WTC11 (cell line): ENCODE measurements at regions not wholly inside any gene's neighbourhood (a gene's known extent, or its start where the extent isn't known, plus 50 kb on each side); places are given as distances from the start of the nearest gene placed in this dataset.

Experiments used
- ATAC-seq: fragments of 200-7000 bp; cut with Tn5 transposase; 2 replicates; pipeline ENCODE4 v1.10.0; 2021; ENCODE audit warnings: mild to moderate bottlenecking, moderate library complexity
- CTCF ChIA-PET: fragments of 300-600 bp; sonication (Branson Sonifier 250); formaldehyde crosslinking; loops from one replicate; lab custom pipeline; 2021; ENCODE audit warnings: antibody characterized with exemption; lab: Charles Lee
- POLR2A ChIA-PET: fragments of 350-600 bp; sonication (Branson Sonifier 250); formaldehyde crosslinking; loops from one replicate; lab custom pipeline; 2021; ENCODE audit warnings: antibody characterized with exemption; lab: Charles Lee
- DNase-seq: peaks from one replicate; pipeline ENCODE4 v3.0.0; 2021; ENCODE audit warnings: low spot score
- H3K27ac Mint-ChIP-seq: 2 replicates; pipeline ENCODE4 v1.8.0; 2021; ENCODE audit warnings: mixed read lengths
- H3K27me3 Mint-ChIP-seq: 2 replicates; pipeline ENCODE4 v1.8.0; 2021; ENCODE audit warnings: low read depth, mild to moderate bottlenecking, moderate library complexity, mixed read lengths
- H3K36me3 Mint-ChIP-seq: 2 replicates; pipeline ENCODE4 v1.8.0; 2021; ENCODE audit warnings: mixed read lengths
- H3K4me1 Mint-ChIP-seq: 2 replicates; pipeline ENCODE4 v1.8.0; 2022; ENCODE audit warnings: mixed read lengths
- H3K4me3 Mint-ChIP-seq: 2 replicates; pipeline ENCODE4 v1.8.0; 2021; ENCODE audit warnings: mild to moderate bottlenecking, moderate library complexity, mixed read lengths
- H3K9me3 Mint-ChIP-seq: 2 replicates; pipeline ENCODE4 v1.8.0; 2021; ENCODE audit warnings: mixed read lengths
- ELF4 ChIP-seq: sonication (generic); formaldehyde crosslinking; IDR thresholded peaks from 2 replicates; pipeline ENCODE4 v1.8.1; 2022; ENCODE audit warnings: low read depth, mild to moderate bottlenecking, moderate library complexity, missing genetic modification reagents
- FOXP1 ChIP-seq: sonication (generic); formaldehyde crosslinking; IDR thresholded peaks from 2 replicates; pipeline ENCODE4 v1.8.0; 2022; ENCODE audit warnings: missing genetic modification reagents, mild to moderate bottlenecking, moderate library complexity, borderline replicate concordance
- GABPB1 ChIP-seq: sonication (generic); formaldehyde crosslinking; IDR thresholded peaks from 2 replicates; pipeline ENCODE4 v1.8.1; 2023; ENCODE audit warnings: mild to moderate bottlenecking, missing genetic modification reagents
- GTF2I ChIP-seq: fragments of 250-450 bp; sonication (Bioruptor Pico); conservative IDR thresholded peaks from 2 replicates; pipeline ENCODE4 v1.4.0; 2021; ENCODE audit warnings: mild to moderate bottlenecking
- MYBL2 ChIP-seq: sonication (generic); formaldehyde crosslinking; IDR thresholded peaks from 2 replicates; pipeline ENCODE4 v1.8.1; 2023; ENCODE audit warnings: mild to moderate bottlenecking, moderate library complexity, missing genetic modification reagents
- TCF7 ChIP-seq: sonication (generic); formaldehyde crosslinking; IDR thresholded peaks from 2 replicates; pipeline ENCODE4 v1.8.0; 2022; ENCODE audit warnings: mild to moderate bottlenecking, low read depth, missing genetic modification reagents, moderate library complexity
- TF ChIP-seq, protein P1 (sequence below): sonication (generic); formaldehyde crosslinking; IDR thresholded peaks from 2 replicates; pipeline ENCODE4 v1.8.0; 2023; ENCODE audit warnings: missing genetic modification reagents
- TF ChIP-seq, protein P2 (sequence below): fragments of 250-450 bp; sonication (Bioruptor Pico); IDR thresholded peaks from 2 replicates; pipeline ENCODE4 v1.8.0; 2021; ENCODE audit warnings: mild to moderate bottlenecking
- TF ChIP-seq, protein P3 (sequence below): fragments of 250-450 bp; sonication (Bioruptor Pico); IDR thresholded peaks from 2 replicates; pipeline ENCODE4 v1.9.0; 2021; ENCODE audit warnings: mild to moderate bottlenecking, borderline replicate concordance
- TF ChIP-seq, protein P4 (sequence below): sonication (generic); formaldehyde crosslinking; IDR thresholded peaks from 2 replicates; pipeline ENCODE4 v1.8.1; 2023; ENCODE audit warnings: mild to moderate bottlenecking, missing genetic modification reagents
- TF ChIP-seq, protein P5 (sequence below): sonication (generic); formaldehyde crosslinking; IDR thresholded peaks from 2 replicates; pipeline ENCODE4 v1.8.0; 2022; ENCODE audit warnings: missing genetic modification reagents
- TF ChIP-seq, protein P6 (sequence below): sonication (generic); formaldehyde crosslinking; conservative IDR thresholded peaks from 2 replicates; pipeline ENCODE4 v1.8.1; 2023; ENCODE audit warnings: mild to moderate bottlenecking, low read depth, missing genetic modification reagents, moderate library complexity
- TF ChIP-seq, protein P7 (sequence below): sonication (generic); formaldehyde crosslinking; IDR thresholded peaks from 2 replicates; pipeline ENCODE4 v1.8.0; 2022; ENCODE audit warnings: mild to moderate bottlenecking, missing genetic modification reagents
- TF ChIP-seq, protein P8 (sequence below): sonication (generic); formaldehyde crosslinking; IDR thresholded peaks from 2 replicates; pipeline ENCODE4 v1.8.1; 2023; ENCODE audit warnings: mild to moderate bottlenecking, missing genetic modification reagents, moderate library complexity

DNA sequence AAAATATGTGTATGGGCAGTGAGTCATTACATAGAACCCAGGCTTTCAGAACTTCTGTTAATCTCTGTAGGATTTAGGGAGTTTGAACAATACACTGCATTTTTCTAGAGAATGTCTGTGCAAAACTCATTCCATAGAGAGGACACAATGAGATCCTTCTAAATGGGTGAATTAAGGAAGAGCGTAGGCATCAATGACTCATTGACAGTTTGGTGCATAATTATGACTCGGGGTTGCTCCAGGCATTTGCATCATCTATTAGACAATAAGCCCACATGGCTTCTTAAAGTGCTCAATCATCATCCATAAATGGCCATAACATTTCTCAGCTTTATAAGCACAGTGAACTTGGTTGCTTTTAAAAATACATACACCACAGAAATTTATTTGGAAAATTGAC, 625.5 kb downstream of the CDH26 start:
- ATAC-seq (no peak), DNase-seq (no peak)
- peaks cover 41% of the 10 kb centered on the region for H3K4me1 Mint-ChIP-seq
- peaks cover 4% of the 10 kb centered on the region; the same call in 1 of the 2 replicates for H3K27me3 Mint-ChIP-seq
- H3K27ac Mint-ChIP-seq = no peak overlapping the region
- peaks cover 5% of the 10 kb centered on the region for H3K36me3 Mint-ChIP-seq
- peaks cover 23% of the 10 kb centered on the region for H3K9me3 Mint-ChIP-seq
- no peak overlapping the region for H3K4me3 Mint-ChIP-seq
- ChIA-PET CTCF (no interaction called here), POLR2A (no interaction called here)
- TF ChIP-seq, protein P1, sequence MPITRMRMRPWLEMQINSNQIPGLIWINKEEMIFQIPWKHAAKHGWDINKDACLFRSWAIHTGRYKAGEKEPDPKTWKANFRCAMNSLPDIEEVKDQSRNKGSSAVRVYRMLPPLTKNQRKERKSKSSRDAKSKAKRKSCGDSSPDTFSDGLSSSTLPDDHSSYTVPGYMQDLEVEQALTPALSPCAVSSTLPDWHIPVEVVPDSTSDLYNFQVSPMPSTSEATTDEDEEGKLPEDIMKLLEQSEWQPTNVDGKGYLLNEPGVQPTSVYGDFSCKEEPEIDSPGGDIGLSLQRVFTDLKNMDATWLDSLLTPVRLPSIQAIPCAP = no peak
- TF ChIP-seq, protein P2, sequence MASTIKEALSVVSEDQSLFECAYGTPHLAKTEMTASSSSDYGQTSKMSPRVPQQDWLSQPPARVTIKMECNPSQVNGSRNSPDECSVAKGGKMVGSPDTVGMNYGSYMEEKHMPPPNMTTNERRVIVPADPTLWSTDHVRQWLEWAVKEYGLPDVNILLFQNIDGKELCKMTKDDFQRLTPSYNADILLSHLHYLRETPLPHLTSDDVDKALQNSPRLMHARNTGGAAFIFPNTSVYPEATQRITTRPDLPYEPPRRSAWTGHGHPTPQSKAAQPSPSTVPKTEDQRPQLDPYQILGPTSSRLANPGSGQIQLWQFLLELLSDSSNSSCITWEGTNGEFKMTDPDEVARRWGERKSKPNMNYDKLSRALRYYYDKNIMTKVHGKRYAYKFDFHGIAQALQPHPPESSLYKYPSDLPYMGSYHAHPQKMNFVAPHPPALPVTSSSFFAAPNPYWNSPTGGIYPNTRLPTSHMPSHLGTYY (CRISPR knock-in tag) = no peak
- TF ChIP-seq GTF2I (no peak), TCF7 (CRISPR knock-in tag) (no peak)
- TF ChIP-seq, protein P3, sequence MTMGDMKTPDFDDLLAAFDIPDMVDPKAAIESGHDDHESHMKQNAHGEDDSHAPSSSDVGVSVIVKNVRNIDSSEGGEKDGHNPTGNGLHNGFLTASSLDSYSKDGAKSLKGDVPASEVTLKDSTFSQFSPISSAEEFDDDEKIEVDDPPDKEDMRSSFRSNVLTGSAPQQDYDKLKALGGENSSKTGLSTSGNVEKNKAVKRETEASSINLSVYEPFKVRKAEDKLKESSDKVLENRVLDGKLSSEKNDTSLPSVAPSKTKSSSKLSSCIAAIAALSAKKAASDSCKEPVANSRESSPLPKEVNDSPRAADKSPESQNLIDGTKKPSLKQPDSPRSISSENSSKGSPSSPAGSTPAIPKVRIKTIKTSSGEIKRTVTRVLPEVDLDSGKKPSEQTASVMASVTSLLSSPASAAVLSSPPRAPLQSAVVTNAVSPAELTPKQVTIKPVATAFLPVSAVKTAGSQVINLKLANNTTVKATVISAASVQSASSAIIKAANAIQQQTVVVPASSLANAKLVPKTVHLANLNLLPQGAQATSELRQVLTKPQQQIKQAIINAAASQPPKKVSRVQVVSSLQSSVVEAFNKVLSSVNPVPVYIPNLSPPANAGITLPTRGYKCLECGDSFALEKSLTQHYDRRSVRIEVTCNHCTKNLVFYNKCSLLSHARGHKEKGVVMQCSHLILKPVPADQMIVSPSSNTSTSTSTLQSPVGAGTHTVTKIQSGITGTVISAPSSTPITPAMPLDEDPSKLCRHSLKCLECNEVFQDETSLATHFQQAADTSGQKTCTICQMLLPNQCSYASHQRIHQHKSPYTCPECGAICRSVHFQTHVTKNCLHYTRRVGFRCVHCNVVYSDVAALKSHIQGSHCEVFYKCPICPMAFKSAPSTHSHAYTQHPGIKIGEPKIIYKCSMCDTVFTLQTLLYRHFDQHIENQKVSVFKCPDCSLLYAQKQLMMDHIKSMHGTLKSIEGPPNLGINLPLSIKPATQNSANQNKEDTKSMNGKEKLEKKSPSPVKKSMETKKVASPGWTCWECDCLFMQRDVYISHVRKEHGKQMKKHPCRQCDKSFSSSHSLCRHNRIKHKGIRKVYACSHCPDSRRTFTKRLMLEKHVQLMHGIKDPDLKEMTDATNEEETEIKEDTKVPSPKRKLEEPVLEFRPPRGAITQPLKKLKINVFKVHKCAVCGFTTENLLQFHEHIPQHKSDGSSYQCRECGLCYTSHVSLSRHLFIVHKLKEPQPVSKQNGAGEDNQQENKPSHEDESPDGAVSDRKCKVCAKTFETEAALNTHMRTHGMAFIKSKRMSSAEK (CRISPR knock-in tag) = no peak
- TF ChIP-seq, protein P4, sequence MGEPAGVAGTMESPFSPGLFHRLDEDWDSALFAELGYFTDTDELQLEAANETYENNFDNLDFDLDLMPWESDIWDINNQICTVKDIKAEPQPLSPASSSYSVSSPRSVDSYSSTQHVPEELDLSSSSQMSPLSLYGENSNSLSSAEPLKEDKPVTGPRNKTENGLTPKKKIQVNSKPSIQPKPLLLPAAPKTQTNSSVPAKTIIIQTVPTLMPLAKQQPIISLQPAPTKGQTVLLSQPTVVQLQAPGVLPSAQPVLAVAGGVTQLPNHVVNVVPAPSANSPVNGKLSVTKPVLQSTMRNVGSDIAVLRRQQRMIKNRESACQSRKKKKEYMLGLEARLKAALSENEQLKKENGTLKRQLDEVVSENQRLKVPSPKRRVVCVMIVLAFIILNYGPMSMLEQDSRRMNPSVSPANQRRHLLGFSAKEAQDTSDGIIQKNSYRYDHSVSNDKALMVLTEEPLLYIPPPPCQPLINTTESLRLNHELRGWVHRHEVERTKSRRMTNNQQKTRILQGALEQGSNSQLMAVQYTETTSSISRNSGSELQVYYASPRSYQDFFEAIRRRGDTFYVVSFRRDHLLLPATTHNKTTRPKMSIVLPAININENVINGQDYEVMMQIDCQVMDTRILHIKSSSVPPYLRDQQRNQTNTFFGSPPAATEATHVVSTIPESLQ (CRISPR knock-in tag) = no peak
- TF ChIP-seq, protein P5, sequence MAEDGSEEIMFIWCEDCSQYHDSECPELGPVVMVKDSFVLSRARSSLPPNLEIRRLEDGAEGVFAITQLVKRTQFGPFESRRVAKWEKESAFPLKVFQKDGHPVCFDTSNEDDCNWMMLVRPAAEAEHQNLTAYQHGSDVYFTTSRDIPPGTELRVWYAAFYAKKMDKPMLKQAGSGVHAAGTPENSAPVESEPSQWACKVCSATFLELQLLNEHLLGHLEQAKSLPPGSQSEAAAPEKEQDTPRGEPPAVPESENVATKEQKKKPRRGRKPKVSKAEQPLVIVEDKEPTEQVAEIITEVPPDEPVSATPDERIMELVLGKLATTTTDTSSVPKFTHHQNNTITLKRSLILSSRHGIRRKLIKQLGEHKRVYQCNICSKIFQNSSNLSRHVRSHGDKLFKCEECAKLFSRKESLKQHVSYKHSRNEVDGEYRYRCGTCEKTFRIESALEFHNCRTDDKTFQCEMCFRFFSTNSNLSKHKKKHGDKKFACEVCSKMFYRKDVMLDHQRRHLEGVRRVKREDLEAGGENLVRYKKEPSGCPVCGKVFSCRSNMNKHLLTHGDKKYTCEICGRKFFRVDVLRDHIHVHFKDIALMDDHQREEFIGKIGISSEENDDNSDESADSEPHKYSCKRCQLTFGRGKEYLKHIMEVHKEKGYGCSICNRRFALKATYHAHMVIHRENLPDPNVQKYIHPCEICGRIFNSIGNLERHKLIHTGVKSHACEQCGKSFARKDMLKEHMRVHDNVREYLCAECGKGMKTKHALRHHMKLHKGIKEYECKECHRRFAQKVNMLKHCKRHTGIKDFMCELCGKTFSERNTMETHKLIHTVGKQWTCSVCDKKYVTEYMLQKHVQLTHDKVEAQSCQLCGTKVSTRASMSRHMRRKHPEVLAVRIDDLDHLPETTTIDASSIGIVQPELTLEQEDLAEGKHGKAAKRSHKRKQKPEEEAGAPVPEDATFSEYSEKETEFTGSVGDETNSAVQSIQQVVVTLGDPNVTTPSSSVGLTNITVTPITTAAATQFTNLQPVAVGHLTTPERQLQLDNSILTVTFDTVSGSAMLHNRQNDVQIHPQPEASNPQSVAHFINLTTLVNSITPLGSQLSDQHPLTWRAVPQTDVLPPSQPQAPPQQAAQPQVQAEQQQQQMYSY (CRISPR knock-in tag) = no peak
- TF ChIP-seq, protein P6, sequence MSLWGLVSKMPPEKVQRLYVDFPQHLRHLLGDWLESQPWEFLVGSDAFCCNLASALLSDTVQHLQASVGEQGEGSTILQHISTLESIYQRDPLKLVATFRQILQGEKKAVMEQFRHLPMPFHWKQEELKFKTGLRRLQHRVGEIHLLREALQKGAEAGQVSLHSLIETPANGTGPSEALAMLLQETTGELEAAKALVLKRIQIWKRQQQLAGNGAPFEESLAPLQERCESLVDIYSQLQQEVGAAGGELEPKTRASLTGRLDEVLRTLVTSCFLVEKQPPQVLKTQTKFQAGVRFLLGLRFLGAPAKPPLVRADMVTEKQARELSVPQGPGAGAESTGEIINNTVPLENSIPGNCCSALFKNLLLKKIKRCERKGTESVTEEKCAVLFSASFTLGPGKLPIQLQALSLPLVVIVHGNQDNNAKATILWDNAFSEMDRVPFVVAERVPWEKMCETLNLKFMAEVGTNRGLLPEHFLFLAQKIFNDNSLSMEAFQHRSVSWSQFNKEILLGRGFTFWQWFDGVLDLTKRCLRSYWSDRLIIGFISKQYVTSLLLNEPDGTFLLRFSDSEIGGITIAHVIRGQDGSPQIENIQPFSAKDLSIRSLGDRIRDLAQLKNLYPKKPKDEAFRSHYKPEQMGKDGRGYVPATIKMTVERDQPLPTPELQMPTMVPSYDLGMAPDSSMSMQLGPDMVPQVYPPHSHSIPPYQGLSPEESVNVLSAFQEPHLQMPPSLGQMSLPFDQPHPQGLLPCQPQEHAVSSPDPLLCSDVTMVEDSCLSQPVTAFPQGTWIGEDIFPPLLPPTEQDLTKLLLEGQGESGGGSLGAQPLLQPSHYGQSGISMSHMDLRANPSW (CRISPR knock-in tag) = no peak

DNA sequence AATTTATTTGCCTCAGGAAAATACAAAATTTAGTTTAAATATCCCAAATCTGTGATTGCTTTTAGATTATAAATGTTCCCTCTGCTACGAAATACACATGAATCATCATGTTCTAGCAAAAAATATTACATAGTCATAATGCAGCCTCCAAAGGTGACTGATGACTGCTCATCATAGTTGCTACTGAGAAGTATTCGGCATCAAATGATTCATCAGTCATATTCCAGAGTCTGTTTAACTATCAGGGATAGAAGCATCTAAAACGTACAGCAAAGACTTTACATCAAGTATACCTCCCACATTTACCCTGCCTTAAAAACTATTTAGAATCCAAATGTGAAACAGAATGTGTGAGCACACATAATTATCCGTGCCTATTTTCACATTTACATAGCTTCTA, 626.0 kb downstream of the CDH26 start:
- POLR2A ChIA-PET = no interaction called here
- no peak for DNase-seq
- H3K4me1 Mint-ChIP-seq = peaks cover 41% of the 10 kb centered on the region
- H3K27me3 Mint-ChIP-seq = peaks cover 4% of the 10 kb centered on the region; the same call in 1 of the 2 replicates
- peaks cover 20% of the 10 kb centered on the region for H3K9me3 Mint-ChIP-seq
- CTCF ChIA-PET = no interaction called here
- H3K36me3 Mint-ChIP-seq = no peaks in the 10 kb centered on the region; the same call in 1 of the 2 replicates
- TF ChIP-seq GABPB1 (no peak), MYBL2 (CRISPR knock-in tag) (no peak), FOXP1 (CRISPR knock-in tag) (no peak), ELF4 (CRISPR knock-in tag) (no peak)
- TF ChIP-seq, protein P7, sequence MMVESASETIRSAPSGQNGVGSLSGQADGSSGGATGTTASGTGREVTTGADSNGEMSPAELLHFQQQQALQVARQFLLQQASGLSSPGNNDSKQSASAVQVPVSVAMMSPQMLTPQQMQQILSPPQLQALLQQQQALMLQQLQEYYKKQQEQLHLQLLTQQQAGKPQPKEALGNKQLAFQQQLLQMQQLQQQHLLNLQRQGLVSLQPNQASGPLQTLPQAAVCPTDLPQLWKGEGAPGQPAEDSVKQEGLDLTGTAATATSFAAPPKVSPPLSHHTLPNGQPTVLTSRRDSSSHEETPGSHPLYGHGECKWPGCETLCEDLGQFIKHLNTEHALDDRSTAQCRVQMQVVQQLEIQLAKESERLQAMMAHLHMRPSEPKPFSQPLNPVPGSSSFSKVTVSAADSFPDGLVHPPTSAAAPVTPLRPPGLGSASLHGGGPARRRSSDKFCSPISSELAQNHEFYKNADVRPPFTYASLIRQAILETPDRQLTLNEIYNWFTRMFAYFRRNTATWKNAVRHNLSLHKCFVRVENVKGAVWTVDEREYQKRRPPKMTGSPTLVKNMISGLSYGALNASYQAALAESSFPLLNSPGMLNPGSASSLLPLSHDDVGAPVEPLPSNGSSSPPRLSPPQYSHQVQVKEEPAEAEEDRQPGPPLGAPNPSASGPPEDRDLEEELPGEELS = no peak
- TF ChIP-seq, protein P8, sequence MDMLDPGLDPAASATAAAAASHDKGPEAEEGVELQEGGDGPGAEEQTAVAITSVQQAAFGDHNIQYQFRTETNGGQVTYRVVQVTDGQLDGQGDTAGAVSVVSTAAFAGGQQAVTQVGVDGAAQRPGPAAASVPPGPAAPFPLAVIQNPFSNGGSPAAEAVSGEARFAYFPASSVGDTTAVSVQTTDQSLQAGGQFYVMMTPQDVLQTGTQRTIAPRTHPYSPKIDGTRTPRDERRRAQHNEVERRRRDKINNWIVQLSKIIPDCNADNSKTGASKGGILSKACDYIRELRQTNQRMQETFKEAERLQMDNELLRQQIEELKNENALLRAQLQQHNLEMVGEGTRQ (CRISPR knock-in tag) = no peak
- no peak overlapping the region for H3K27ac Mint-ChIP-seq
- no peak overlapping the region for H3K4me3 Mint-ChIP-seq
- ATAC-seq = no peak
